Lung (tissue), 11 donors: ENCODE measurements at regions not wholly inside any gene's neighbourhood (a gene's known extent, or its start where the extent isn't known, plus 50 kb on each side); places are given as distances from the start of the nearest gene placed in this dataset.

ENCODE experiments used
- ATAC-seq: fragments of 200-7000 bp; cut with Tn5 transposase; one replicate; pipeline ENCODE4 v1.9.1; 2020; ENCODE audit warnings: moderate number of reproducible peaks; ENCODE audit not compliant: insufficient read depth, low FRiP score
- DNase-seq, 3 donors: peaks; one replicate each; pipeline ENCODE4 v3.0.0-alpha.2; 2013 to 2017
- H3K27ac ChIP-seq, 2 donors: one replicate each; pipeline ENCODE4 v1.5.1; 2013; ENCODE audit warnings: mild to moderate bottlenecking in 2 of 2, moderate library complexity in 2 of 2, control low read depth in 1 of 2, inconsistent platforms in 1 of 2, low read depth in 1 of 2, low read length in 1 of 2
- H3K27me3 ChIP-seq, 3 donors: one replicate each; pipeline ENCODE4 v1.5.1; 2013; ENCODE audit warnings: low read length in 2 of 3; ENCODE audit not compliant: control insufficient read depth in 3 of 3, insufficient read depth in 3 of 3
- H3K36me3 ChIP-seq, 4 donors: one replicate each; pipeline ENCODE4 v1.5.1; 2013; ENCODE audit warnings: low read length in 4 of 4, mild to moderate bottlenecking in 1 of 4, moderate library complexity in 1 of 4; ENCODE audit not compliant: control insufficient read depth in 4 of 4, insufficient read depth in 4 of 4
- H3K4me1 ChIP-seq, 5 donors: one replicate each; pipeline ENCODE4 v1.5.1; 2013; ENCODE audit warnings: low read length in 5 of 5, mild to moderate bottlenecking in 2 of 5, moderate library complexity in 1 of 5; ENCODE audit not compliant: control insufficient read depth in 5 of 5, insufficient read depth in 5 of 5
- H3K4me3 ChIP-seq: one replicate; pipeline ENCODE4 v1.5.1; 2013; ENCODE audit warnings: mild to moderate bottlenecking, control low read depth, moderate library complexity
- H3K9ac ChIP-seq, 2 donors: one replicate each; pipeline ENCODE4 v1.5.1; 2013; ENCODE audit warnings: low read length in 2 of 2, control low read depth in 1 of 2; ENCODE audit not compliant: insufficient read depth in 1 of 2
- H3K9me3 ChIP-seq, 4 donors: one replicate each; pipeline ENCODE4 v1.5.1; 2013; ENCODE audit warnings: low read length in 3 of 4, mild to moderate bottlenecking in 1 of 4, moderate library complexity in 1 of 4; ENCODE audit not compliant: control insufficient read depth in 4 of 4, insufficient read depth in 3 of 4
- CTCF ChIP-seq: IDR thresholded peaks from 2 replicates; pipeline ENCODE4 v1.5.1; 2012; ENCODE audit warnings: mild to moderate bottlenecking; ENCODE audit errors: control extremely low read depth, extremely low read depth
- WGBS, 2 donors: extraction: QIAGEN DNeasy Blood & Tissue Kit; methylation state at CpG; one replicate each; pipeline ENCODE4 v1.1.7; 2013; 5-methylcytosine and 5-hydroxymethylcytosine counted together
- donor health status: control.
- donor health status: control.
- donor health status: Bipolar disorder and iron deficiency.
- donor health status: healthy.
- donor health status: DM: yes; HTN: yes; CAD: no.

DNA sequence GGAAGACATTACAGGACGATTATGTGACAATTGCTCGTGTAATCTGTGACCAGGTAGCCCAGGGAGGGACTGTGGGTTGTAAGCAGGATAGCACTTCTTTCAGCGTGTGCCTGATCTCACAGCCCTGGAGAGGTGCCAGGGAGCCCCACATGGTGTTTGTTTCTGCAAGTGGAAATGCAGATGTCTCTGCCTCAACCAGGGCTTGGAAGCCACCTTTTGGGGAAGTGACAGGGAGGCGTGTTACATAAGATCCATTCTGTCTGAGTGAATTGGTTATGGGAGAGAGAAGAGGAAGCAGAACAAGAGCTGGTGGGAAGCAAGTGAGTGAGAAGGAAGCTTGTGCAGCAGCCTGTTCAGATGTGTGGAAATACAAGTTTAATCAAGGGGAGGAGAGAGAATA is 104.5 kb upstream of the GATB start:
- 10 to 24% methylated on average over 4 of the region's 4 CpGs for WGBS, 2 donors
- ATAC-seq = peak; percentile 70

GRCh38 chr4:151864068-151864467 is 103.3 kb upstream of the GATB start:
- no peaks in the 10 kb centered on the region for H3K27me3 ChIP-seq
- H3K27ac ChIP-seq = no peak overlapping the region
- H3K4me1 ChIP-seq = no peaks in the 10 kb centered on the region
- H3K9me3 ChIP-seq = peaks cover 0 to 6% (median 0%) of the 10 kb centered on the region in 4 donors
- no peak for TF ChIP-seq CTCF
- WGBS, 2 donors = 76 to 97% methylated on average over 5 of the region's 5 CpGs
- DNase-seq (no peak), ATAC-seq (no peak)
- no peak overlapping the region for H3K4me3 ChIP-seq
- H3K36me3 ChIP-seq = no peaks in the 10 kb centered on the region
- H3K9ac ChIP-seq = no peak overlapping the region

More for the DNA sequence above, 104.5 kb upstream of the GATB start:
- Histone ChIP-seq H3K4me3 (no peak overlapping the region), H3K36me3 (no peaks in the 10 kb centered on the region), H3K9ac (no peak overlapping the region), H3K9me3 (peaks cover 0 to 6% (median 0%) of the 10 kb centered on the region in 4 donors), H3K4me1 (no peaks in the 10 kb centered on the region), H3K27ac (no peak overlapping the region), H3K27me3 (no peaks in the 10 kb centered on the region)
- no peak for TF ChIP-seq CTCF
- peak; percentile 16 to 37 (median 19) for DNase-seq

- Histone ChIP-seq H3K4me3 (no peak overlapping the region), H3K36me3 (no peaks in the 10 kb centered on the region), H3K9ac (no peak overlapping the region), H3K9me3 (peaks cover 0 to 3% (median 0%) of the 10 kb centered on the region in 4 donors), H3K27me3 (no peaks in the 10 kb centered on the region), H3K4me1 (no peaks in the 10 kb centered on the region), H3K27ac (no peak overlapping the region)
- ATAC-seq (no peak), DNase-seq (no peak)
- no peak for TF ChIP-seq CTCF
- 77 to 94% methylated on average over 7 of the region's 7 CpGs for WGBS, 2 donors
These were observed 102.0 kb upstream of the GATB start for GRCh38 chr4:151862766-151863165.

DNA sequence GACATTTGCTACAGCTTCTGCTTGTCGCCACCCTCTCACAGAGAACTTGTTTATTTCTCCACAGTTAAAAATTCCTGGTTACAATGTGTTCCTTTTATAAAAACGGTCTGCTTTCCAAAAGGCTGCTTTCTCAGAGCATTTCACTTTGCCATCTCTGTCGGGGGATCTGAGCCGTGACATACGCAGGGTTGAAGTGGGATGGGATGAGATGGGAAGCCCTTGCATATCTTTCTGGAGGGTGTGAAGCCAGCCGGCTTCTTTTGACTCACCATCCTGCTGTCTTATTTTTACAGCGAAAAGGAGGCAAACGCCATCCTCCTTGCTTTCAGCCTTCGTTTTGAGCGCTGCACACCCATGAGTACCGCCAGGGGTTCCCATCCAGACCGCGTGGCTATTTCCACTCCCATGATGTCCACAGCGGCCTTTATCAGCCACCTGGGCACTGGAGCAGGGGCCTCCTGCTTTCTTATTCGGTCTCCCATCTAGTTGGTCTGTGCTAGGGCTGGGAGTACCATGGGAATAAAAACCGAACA is 99.8 kb upstream of the GATB start:
- H3K4me3 ChIP-seq = no peak overlapping the region
- H3K27ac ChIP-seq = no peak overlapping the region
- no peaks in the 10 kb centered on the region for H3K9me3 ChIP-seq
- ATAC-seq = no peak
- H3K9ac ChIP-seq = no peak overlapping the region
- H3K4me1 ChIP-seq = peaks cover 0 to 8% (median 0%) of the 10 kb centered on the region in 5 donors
- no peak for DNase-seq
- no peaks in the 10 kb centered on the region for H3K36me3 ChIP-seq
- no peak for TF ChIP-seq CTCF
- H3K27me3 ChIP-seq = no peaks in the 10 kb centered on the region
- WGBS, 2 donors = 87 to 90% methylated on average over 16 of the region's 16 CpGs
